IPS-18a (cell line): ENCODE measurements at regions not wholly inside any gene's neighbourhood (a gene's known extent, or its start where the extent isn't known, plus 50 kb on each side); places are given as distances from the start of the nearest gene placed in this dataset.

Source experiments
- H3K27ac ChIP-seq: one replicate; pipeline ENCODE4 v1.5.1; 2013; ENCODE audit warnings: low read length
- H3K27me3 ChIP-seq: one replicate; pipeline ENCODE4 v1.6.1; 2013; ENCODE audit warnings: mild to moderate bottlenecking, low read length; ENCODE audit not compliant: control insufficient read depth, insufficient read depth
- H3K36me3 ChIP-seq: one replicate; pipeline ENCODE4 v1.6.1; 2013; ENCODE audit warnings: low read depth, low read length; ENCODE audit not compliant: control insufficient read depth
- H3K4me1 ChIP-seq: one replicate; pipeline ENCODE4 v1.6.1; 2013; ENCODE audit warnings: low read depth, low read length; ENCODE audit not compliant: control insufficient read depth
- H3K4me3 ChIP-seq: one replicate; pipeline ENCODE4 v1.5.1; 2013; ENCODE audit warnings: low read length
- H3K9ac ChIP-seq: one replicate; pipeline ENCODE4 v1.6.1; 2013; ENCODE audit warnings: mild to moderate bottlenecking, low read length, moderate library complexity
- H3K9me3 ChIP-seq: one replicate; pipeline ENCODE4 v1.6.1; 2013; ENCODE audit warnings: low read depth, low read length; ENCODE audit not compliant: control insufficient read depth

DNA sequence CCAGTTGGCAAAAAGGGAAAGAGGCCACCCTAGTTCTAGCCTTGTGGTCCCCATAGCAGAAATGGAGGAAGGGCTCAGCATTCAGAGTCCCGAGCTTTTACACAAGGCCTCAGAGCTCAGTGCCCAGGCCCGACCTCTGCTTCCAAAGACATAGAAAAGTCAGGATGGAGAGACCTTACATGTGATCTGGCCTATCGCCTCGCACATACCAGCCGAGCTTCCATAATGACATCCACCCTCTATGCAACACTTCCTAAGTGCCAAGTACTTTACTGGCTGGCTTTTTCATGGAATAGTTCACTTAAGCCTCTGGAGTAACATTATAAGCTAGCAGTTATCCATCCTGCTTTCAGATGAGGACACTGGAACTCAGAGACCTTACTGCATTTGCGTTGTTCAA lies 275.9 kb downstream of the FAM43A start:
- Histone ChIP-seq H3K4me1 (no peaks in the 10 kb centered on the region), H3K27me3 (no peaks in the 10 kb centered on the region), H3K4me3 (no peak overlapping the region), H3K9me3 (no peaks in the 10 kb centered on the region), H3K9ac (no peak overlapping the region), H3K36me3 (no peaks in the 10 kb centered on the region), H3K27ac (no peak overlapping the region)

DNA sequence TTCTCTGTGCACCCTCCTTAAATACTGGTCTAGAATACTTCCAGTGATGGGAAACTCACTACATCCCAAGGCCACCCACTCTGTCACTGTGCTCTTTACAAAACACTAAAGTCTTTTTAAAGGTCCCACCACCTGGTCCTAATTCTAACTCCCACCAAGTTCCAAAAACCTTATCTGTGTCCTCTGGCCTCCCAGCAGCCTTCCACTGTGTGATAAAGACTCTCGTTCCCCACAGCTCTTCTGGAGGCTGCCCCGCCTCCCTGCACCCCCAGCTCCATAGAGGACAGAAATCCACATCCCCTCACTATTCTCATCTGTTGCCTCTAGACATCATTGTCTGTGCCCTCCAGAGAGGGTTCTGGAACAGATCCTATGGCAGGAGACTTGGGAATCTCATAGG lies 276.4 kb downstream of the FAM43A start:
- H3K4me1 ChIP-seq: no peaks in the 10 kb centered on the region
- H3K27ac ChIP-seq: no peak overlapping the region
- H3K4me3 ChIP-seq: no peak overlapping the region
- H3K9ac ChIP-seq: no peak overlapping the region
- H3K9me3 ChIP-seq: no peaks in the 10 kb centered on the region
- H3K27me3 ChIP-seq: no peaks in the 10 kb centered on the region
- no peaks in the 10 kb centered on the region for H3K36me3 ChIP-seq

DNA sequence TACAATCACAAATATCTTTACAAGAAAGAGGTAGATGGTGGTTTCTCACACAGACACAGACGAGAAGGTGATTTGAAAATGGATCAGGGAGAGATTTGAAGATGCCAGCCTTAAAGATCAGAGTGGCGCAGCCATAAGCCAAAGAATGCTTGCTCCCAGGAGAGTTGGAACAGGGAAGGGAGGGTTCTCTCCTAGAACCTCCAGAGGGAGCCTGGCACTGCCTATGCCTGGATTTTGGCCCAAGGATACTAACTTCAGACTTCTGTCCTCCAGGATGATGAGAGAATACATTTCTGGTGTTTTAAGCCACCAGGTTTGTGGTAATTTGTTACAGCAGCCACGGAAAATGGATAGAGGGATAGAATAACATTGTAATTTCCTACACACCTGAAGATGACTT lies 279.1 kb downstream of the FAM43A start:
- Histone ChIP-seq H3K9me3 (no peaks in the 10 kb centered on the region), H3K36me3 (no peaks in the 10 kb centered on the region), H3K27ac (no peak overlapping the region), H3K4me1 (no peaks in the 10 kb centered on the region), H3K4me3 (no peak overlapping the region), H3K9ac (no peak overlapping the region), H3K27me3 (no peaks in the 10 kb centered on the region)

DNA sequence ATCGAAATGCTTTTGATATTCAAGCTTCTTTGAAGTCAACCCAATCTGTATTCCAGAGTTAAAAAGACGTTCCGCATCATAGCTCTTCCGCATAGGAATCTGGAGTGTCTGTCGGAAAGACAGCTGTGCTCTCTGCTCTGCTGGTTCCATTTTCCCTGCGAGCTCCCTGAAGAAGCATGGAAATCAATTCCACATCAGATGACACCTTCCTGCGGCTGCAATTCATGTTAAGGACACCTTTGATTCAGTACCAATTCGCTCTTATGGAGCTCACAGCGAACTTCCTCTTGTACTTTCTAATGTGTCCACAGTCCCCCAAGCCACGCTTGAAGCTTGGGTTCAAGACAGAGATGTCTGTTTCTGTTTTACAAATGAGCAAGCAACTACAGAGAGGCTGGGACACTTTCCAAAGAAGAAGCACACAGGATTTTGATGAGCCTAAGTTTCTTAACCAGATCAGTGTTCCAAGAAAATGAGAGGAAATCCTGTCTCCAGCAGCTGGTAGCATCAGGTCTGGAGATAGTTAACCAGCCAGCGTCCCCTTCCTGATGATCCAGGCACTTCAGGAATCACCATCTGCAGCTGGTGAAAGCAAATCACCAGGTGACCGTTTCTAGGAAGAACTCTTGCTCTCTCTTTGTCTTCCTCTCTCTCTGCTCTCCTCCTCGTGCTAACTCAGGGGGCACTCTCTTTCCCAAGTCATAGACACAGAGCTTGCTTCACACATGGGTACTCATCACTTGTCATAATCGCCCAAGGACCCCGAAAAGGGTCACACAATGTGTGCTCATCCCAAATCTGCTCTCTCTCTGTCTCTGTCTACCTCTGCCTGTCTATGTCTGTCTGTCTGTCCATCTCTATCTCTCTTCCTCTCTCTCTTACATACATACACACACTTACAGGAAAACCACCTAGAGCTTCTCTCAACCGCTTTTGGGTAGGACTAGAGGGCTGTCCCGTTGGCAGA lies 281.8 kb downstream of the FAM43A start:
- H3K9me3 ChIP-seq: peaks cover 4% of the 10 kb centered on the region
- no peaks in the 10 kb centered on the region for H3K36me3 ChIP-seq
- H3K9ac ChIP-seq: no peak overlapping the region
- no peak overlapping the region for H3K27ac ChIP-seq
- no peaks in the 10 kb centered on the region for H3K4me1 ChIP-seq
- no peak overlapping the region for H3K4me3 ChIP-seq
- no peaks in the 10 kb centered on the region for H3K27me3 ChIP-seq

DNA sequence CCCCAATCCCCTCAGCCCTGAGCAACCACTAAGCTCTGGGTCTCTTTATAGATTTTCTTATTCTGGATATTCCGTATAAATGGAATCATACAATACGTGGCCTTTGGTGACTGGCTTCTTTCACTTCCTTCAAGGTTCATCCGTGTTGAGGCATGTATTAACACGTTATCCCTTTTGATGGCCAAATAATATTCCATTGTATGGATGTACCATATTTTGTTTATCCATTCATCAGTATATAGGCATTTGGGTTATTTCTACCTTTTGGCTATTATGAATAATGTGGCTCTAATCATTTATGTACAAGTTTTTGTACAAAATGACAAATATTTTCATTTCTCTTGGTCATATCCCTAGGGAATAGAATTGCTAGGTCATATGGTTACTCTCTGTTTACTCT lies 284.4 kb downstream of the FAM43A start:
- H3K9me3 ChIP-seq: peaks cover 4% of the 10 kb centered on the region
- H3K9ac ChIP-seq: no peak overlapping the region
- H3K36me3 ChIP-seq: no peaks in the 10 kb centered on the region
- no peak overlapping the region for H3K27ac ChIP-seq
- H3K27me3 ChIP-seq: no peaks in the 10 kb centered on the region
- H3K4me3 ChIP-seq: no peak overlapping the region
- no peaks in the 10 kb centered on the region for H3K4me1 ChIP-seq

DNA sequence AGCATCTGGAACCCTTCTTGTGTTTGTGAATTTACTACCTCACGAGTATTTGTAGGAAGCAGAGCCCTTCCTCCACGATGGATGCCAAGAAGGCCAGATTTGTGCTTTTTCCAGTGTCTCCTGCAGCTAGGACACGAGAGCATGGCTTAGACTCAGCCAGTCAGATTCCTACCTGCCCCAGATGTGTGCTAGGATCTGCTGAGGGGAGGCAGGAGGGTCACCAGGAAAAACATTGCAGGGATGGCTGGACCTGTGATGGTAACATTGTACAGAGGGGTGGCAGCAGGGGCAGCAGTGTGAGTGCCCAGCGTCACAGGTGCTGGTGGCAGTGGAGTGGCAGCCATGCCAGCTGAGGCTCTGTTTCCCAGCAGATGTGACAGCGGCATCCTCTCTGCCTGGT lies 285.3 kb downstream of the FAM43A start:
- no peak overlapping the region for H3K4me3 ChIP-seq
- no peaks in the 10 kb centered on the region for H3K4me1 ChIP-seq
- no peaks in the 10 kb centered on the region for H3K36me3 ChIP-seq
- peaks cover 4% of the 10 kb centered on the region for H3K9me3 ChIP-seq
- H3K27ac ChIP-seq: no peak overlapping the region
- no peak overlapping the region for H3K9ac ChIP-seq
- H3K27me3 ChIP-seq: no peaks in the 10 kb centered on the region

DNA sequence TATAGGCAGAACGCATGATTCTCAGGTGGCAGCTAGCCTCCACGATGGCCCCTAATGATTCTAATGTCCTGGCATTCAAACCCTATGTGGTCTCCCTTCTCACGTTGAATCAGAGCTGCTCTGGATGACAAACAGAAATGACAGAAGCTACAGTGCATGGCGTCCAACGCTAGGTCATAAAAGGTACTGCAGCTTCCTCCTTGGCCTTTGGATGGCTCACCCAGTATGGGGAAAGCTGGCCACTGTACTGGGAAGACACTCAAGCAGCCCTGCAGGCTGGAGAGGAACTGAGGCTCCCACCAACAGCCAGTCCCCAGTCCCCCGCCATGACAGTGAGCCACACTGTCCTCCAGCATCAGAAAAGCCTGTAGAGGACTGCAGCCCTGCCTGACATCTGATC lies 286.3 kb downstream of the FAM43A start:
- Histone ChIP-seq H3K27ac (no peak overlapping the region), H3K9me3 (peaks cover 4% of the 10 kb centered on the region), H3K4me3 (no peak overlapping the region), H3K9ac (no peak overlapping the region), H3K36me3 (no peaks in the 10 kb centered on the region), H3K4me1 (no peaks in the 10 kb centered on the region), H3K27me3 (no peaks in the 10 kb centered on the region)

DNA sequence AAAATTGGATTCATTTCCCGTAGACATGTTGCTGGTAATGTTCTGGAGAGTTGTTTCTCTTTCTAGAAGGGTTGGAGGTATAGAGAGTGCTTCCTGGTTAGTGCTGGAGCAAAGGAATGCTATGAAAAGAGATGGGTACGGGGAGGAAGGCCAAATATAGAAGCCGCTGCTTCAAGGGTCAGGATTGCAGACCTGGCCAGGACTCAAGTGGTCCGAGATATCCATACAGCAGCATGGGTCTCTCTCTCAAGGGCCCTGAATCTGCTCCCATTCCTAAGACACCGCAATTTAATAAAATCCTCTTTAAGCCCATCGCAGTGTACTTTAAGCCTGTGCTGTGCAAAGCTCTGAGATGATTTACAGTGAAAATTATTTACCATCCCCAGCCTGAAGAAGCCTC lies 287.0 kb downstream of the FAM43A start:
- Histone ChIP-seq H3K9ac (no peak overlapping the region), H3K4me1 (no peaks in the 10 kb centered on the region), H3K27me3 (no peaks in the 10 kb centered on the region), H3K9me3 (peaks cover 4% of the 10 kb centered on the region), H3K36me3 (no peaks in the 10 kb centered on the region), H3K27ac (no peak overlapping the region), H3K4me3 (no peak overlapping the region)

DNA sequence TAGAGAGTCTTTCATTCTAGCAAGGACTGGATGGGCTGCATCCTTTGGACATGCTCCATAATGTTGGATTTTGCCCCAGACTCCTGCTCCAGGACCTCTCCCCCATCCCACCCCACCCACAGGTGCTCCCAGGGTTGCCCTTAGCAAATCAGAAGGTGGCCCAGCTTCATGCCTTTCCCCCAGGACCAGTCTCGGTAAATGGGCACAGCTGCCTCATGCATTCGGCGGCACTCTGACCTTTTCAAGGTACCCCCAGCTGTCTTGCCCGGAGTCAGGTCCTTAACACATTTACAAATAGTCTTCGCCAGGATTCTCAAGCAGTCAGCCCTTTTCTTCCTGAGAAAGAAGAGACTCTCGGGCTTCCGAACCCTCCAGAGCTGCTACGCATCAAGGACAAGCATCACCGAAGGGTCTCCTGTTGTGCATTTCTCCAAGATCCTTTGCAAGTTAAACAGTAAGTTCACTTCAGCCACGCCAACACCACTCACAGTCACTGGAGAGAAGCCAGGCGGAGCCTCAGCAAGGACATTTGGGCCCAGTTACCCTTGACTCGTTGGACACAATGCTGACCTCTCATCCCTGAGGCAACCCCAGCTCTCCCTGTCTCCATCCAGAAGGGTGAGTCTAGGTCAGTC lies 287.8 kb downstream of the FAM43A start:
- H3K9me3 ChIP-seq: peaks cover 4% of the 10 kb centered on the region
- H3K27ac ChIP-seq: no peak overlapping the region
- no peaks in the 10 kb centered on the region for H3K27me3 ChIP-seq
- no peak overlapping the region for H3K4me3 ChIP-seq
- H3K4me1 ChIP-seq: no peaks in the 10 kb centered on the region
- H3K36me3 ChIP-seq: no peaks in the 10 kb centered on the region
- no peak overlapping the region for H3K9ac ChIP-seq

DNA sequence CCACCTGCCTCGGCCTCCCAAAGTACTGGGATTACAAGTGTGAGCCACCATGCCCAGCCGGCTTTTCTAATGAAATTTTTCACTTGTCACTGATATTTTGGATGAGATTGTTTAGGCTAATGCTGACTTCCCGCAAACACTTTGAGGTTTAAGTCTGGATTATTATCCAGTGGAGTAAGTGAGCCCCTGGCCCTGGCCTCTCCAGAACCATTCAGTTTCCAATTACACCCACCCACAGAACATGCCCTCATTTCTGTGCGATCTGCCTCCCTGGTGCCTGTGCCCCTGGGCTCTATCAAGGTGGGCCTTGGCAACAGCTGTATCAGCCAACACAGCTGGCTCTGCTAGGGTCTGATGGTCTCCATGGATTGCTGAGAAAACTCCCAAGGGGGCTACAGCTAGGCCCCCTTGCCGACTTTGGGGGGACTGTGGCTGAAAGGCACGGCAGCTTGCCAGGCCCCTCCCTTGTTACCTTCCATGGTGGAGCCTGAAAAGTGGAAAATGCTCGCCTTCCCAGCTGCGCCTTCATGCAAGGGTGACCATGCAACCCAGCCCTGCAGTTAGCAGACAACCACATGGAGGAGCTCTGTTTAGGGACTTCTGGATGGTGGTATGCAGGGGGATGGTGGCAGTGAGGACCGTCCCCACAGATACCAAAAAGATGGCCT lies 288.9 kb downstream of the FAM43A start:
- Histone ChIP-seq H3K4me1 (no peaks in the 10 kb centered on the region), H3K27me3 (no peaks in the 10 kb centered on the region), H3K9me3 (peaks cover 4% of the 10 kb centered on the region), H3K27ac (no peak overlapping the region), H3K9ac (no peak overlapping the region), H3K4me3 (no peak overlapping the region), H3K36me3 (no peaks in the 10 kb centered on the region)

DNA sequence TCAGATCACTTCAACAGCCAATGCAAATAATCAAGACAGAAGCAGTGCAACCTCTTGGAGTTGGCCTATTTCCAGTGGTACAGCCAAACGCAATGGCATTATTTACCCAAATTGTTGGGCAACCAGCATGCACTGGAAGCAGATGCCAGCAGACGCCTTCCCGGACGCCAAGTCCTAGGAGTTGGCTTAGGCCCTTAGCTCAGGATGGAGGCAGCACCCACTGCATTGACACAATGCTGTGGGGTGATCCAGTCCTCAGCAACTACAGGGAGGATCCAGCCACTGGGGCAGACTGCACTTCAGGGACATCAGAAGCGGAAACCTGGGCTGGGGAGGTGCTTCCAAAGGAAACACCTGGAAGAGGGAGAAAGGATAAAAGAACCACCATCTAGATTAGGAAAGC lies 290.4 kb downstream of the FAM43A start:
- H3K27me3 ChIP-seq: no peaks in the 10 kb centered on the region
- no peaks in the 10 kb centered on the region for H3K4me1 ChIP-seq
- no peak overlapping the region for H3K4me3 ChIP-seq
- H3K9me3 ChIP-seq: no peaks in the 10 kb centered on the region
- H3K27ac ChIP-seq: no peak overlapping the region
- no peak overlapping the region for H3K9ac ChIP-seq
- no peaks in the 10 kb centered on the region for H3K36me3 ChIP-seq
